Left lung (tissue), 4 donors: ENCODE measurements at regions not wholly inside any gene's neighbourhood (a gene's known extent, or its start where the extent isn't known, plus 50 kb on each side); places are given as distances from the start of the nearest gene placed in this dataset.

ENCODE experiments used
- ATAC-seq: fragments of 200-7000 bp; cut with Tn5 transposase; one replicate; pipeline ENCODE4 v1.9.1; 2020; ENCODE audit warnings: moderate library complexity
- DNase-seq, 4 donors: peaks; one replicate each; pipeline ENCODE4 v3.0.0-alpha.2; 2013 to 2020
- H3K27ac ChIP-seq, 2 donors: fragments of 200-600 bp; sonication (generic) in 1 of 2; one replicate each; pipeline versions ENCODE4 v1.5.0 to v1.8.0; 2020 to 2021
- H3K27me3 ChIP-seq, 2 donors: fragments of 200-600 bp; sonication (generic) in 1 of 2; one replicate each; pipeline versions ENCODE4 v1.5.0 to v1.8.0; 2020 to 2021
- H3K36me3 ChIP-seq, 2 donors: fragments of 200-600 bp; sonication (generic) in 1 of 2; one replicate each; pipeline versions ENCODE4 v1.5.0 to v1.8.0; 2020 to 2021
- H3K4me1 ChIP-seq, 2 donors: fragments of 200-600 bp; one replicate each; pipeline ENCODE4 v1.8.0; 2021
- H3K4me3 ChIP-seq, 2 donors: fragments of 200-600 bp; sonication (generic) in 1 of 2; one replicate each; pipeline versions ENCODE4 v1.5.0 to v1.8.0; 2020 to 2021; ENCODE audit warnings: mild to moderate bottlenecking in 1 of 2
- H3K9me3 ChIP-seq, 2 donors: fragments of 200-600 bp; sonication (generic) in 1 of 2; one replicate each; pipeline versions ENCODE4 v1.5.0 to v1.8.0; 2020 to 2021
- CTCF ChIP-seq, 2 donors: fragments of 200-600 bp; sonication (generic) in 1 of 2; IDR thresholded peaks; one replicate each; pipeline versions ENCODE4 v1.5.0 to v1.8.0; 2021; ENCODE audit warnings: antibody characterized with exemption in 2 of 2
- intact Hi-C, 2 donors: fragments of 100-400 bp; cut with DNase I; formaldehyde crosslinking; loops; one replicate each; pipeline versions ENCODE4 v1.11.2 to v1.14.2; 2022
- donor health status: DM: no; HTN: yes; CAD: no.
- donor health status: DM: no; HTN: no; CAD: no.

GRCh38 chr4:189500970-189501369 lies 439.7 kb upstream of the FRG1 start:
- H3K4me1 ChIP-seq: no peaks in the 10 kb centered on the region
- no peak for DNase-seq
- ATAC-seq: no peak

GRCh38 chr4:189502841-189503435 lies 437.7 kb upstream of the FRG1 start:
- intact Hi-C loops: no loop called here
- H3K9me3 ChIP-seq: no peaks in the 10 kb centered on the region

More at GRCh38 chr4:189500970-189501369, 439.7 kb upstream of the FRG1 start:
- Histone ChIP-seq H3K36me3 (no peaks in the 10 kb centered on the region), H3K27me3 (no peaks in the 10 kb centered on the region), H3K4me3 (no peak overlapping the region), H3K9me3 (no peaks in the 10 kb centered on the region), H3K27ac (no peak overlapping the region)
- no peak for TF ChIP-seq CTCF (IDR thresholded peaks at IDR 0.05)
- intact Hi-C loops: no loop called here

DNA sequence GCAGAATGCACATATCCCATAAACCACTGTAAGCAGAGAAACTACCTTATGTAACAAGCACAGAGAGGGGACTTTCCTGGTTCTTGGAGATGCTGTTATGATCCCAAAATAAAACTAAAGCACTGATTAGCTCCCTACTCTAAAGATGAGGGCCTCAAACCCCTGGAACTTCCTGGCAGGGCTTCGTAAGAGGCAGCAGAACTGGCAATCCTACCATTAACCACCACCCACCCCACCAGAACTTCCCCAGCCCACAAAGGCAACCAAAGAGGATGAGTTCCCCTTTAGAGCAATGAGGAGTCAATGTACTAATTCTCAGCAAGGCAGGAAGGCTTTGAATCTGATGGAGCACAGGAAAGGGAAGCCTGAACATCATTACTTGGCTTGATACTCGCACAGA lies 436.5 kb upstream of the FRG1 start:
- no peak for DNase-seq
- ATAC-seq: no peak
- intact Hi-C loops: no loop called here
- no peak overlapping the region for H3K27ac ChIP-seq
- no peaks in the 10 kb centered on the region for H3K27me3 ChIP-seq
- H3K36me3 ChIP-seq: no peaks in the 10 kb centered on the region
- no peaks in the 10 kb centered on the region for H3K9me3 ChIP-seq
- H3K4me3 ChIP-seq: no peak overlapping the region
- TF ChIP-seq CTCF (IDR thresholded peaks at IDR 0.05): no peak
- no peaks in the 10 kb centered on the region for H3K4me1 ChIP-seq

More at GRCh38 chr4:189502841-189503435, 437.7 kb upstream of the FRG1 start:
- ATAC-seq (no peak), DNase-seq (no peak)
- H3K36me3 ChIP-seq: no peaks in the 10 kb centered on the region
- no peaks in the 10 kb centered on the region for H3K27me3 ChIP-seq
- H3K4me3 ChIP-seq: no peak overlapping the region
- no peak overlapping the region for H3K27ac ChIP-seq
- H3K4me1 ChIP-seq: no peaks in the 10 kb centered on the region
- no peak for TF ChIP-seq CTCF (IDR thresholded peaks at IDR 0.05)

DNA sequence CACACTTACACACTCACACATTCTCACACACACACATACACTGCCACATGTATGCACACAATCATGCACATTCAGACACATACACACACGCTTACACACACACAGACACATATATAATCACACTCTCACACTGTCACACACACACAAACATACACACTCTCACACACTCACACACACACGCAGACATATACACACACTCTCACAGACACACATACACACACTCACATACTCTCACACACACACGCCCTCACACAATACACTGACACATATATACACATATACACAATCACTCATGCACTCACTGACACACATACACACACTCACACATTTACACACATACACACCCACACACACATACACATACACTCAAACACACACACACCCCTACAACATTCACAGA lies 435.3 kb upstream of the FRG1 start:
- Histone ChIP-seq H3K27me3 (no peaks in the 10 kb centered on the region), H3K36me3 (no peaks in the 10 kb centered on the region), H3K9me3 (no peaks in the 10 kb centered on the region), H3K4me1 (no peaks in the 10 kb centered on the region), H3K27ac (no peak overlapping the region), H3K4me3 (no peak overlapping the region)
- no peak for TF ChIP-seq CTCF (IDR thresholded peaks at IDR 0.05)
- intact Hi-C loops: no loop called here
- no peak for ATAC-seq
- no peak for DNase-seq

GRCh38 chr4:189506080-189506479 lies 434.6 kb upstream of the FRG1 start:
- ATAC-seq: no peak
- H3K9me3 ChIP-seq: no peaks in the 10 kb centered on the region
- intact Hi-C loops: no loop called here
- H3K4me1 ChIP-seq: no peaks in the 10 kb centered on the region
- DNase-seq: no peak
- no peak overlapping the region for H3K4me3 ChIP-seq
- H3K27me3 ChIP-seq: no peaks in the 10 kb centered on the region
- H3K27ac ChIP-seq: no peak overlapping the region
- no peaks in the 10 kb centered on the region for H3K36me3 ChIP-seq
- TF ChIP-seq CTCF (IDR thresholded peaks at IDR 0.05): no peak
